ENCODE measurements at regions not wholly inside any gene's neighbourhood (a gene's known extent, or its start where the extent isn't known, plus 50 kb on each side); places are given as distances from the start of the nearest gene placed in this dataset.

DNA sequence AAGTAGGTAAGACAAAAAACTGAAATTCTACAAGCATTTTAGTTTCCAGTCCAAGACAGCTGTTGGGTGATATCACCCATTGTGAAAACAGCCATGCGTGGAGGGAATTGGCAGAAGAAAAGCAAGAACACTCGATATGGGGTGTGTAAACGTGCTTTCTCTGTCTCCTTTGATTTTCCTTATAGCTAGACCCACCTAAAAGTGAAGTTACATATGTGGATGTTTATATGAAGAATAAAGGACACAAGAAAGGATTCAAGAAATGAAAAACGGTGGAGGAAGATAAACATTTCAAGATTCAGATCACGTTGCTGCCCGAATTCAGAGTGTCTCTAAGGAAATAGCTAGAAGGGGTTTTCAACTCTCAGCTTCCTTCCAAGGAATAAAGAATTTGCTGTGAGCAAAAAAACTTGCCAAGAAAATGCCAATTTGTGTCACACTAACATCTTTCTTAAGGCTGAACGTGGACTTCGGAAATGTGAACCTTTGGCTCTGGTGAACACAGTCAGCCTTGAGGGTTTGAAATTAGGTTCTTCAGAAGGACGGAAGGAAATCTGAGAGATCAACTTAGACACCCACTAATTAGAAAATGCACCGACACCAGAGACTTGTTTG is 269.0 kb upstream of the ADAMTS9 start:
- Histone ChIP-seq H3K27ac (ENCODE audit: low read depth in 1 of 3, low read length in 2 of 3) (no peak overlapping the region), H3K4me3 (ENCODE audit: low read depth in 1 of 3, low read length in 3 of 3) (no peak overlapping the region), H3K9me3 (ENCODE audit: control insufficient read depth in 2 of 2, insufficient read depth in 1 of 2, low read depth in 1 of 2, low read length in 1 of 2) (no peaks in the 10 kb centered on the region), H3K27me3 (ENCODE audit: control insufficient read depth in 3 of 3, insufficient read depth in 3 of 3, low read length in 3 of 3) (no peaks in the 10 kb centered on the region), H3K36me3 (ENCODE audit: control insufficient read depth in 3 of 3, insufficient read depth in 2 of 3, low read depth in 1 of 3, low read length in 3 of 3) (no peaks in the 10 kb centered on the region), H3K4me1 (ENCODE audit: control insufficient read depth in 3 of 3, insufficient read depth in 2 of 3, low read depth in 1 of 3, low read length in 2 of 3) (no peaks in the 10 kb centered on the region)
- DNase-seq (no peak), FAIRE-seq (no peak)
- WGBS, 3 donors: 78 to 88% (median 83%) methylated on average over 10 of the region's 10 CpGs

DNA sequence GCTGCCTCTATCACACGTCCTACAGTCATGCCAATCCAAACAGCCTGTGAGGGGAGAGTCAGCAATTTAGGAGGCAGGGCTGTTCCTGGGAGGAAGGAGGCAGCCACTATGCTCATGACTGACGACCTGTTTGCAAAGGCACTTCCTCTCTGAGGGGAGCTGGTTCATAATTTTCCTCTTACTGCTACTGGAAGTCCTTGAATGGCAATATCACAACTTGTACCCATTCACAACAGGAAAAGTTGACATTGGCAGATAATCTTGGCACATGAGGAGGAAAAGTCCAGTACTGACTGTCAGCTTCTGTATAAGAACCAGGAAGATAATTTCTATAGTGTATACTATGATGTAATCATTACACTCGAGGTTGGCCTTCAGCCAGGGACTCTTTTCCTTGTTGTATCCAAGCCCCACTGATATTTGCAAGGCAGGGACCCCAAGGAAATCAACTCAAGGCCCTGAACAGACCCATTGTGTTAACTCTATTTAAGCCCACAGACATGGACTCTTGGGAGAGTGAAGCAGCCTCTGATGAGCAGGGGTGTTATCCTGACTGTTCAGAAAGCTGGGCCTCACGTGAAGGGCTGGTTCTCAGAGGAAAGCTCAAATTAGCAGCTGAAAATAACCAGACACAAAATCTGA is 267.3 kb upstream of the ADAMTS9 start:
- no peaks in the 10 kb centered on the region for H3K9me3 ChIP-seq (ENCODE audit: control insufficient read depth in 2 of 2, insufficient read depth in 1 of 2, low read depth in 1 of 2, low read length in 1 of 2)
- DNase-seq (peak; percentile 40 to 44), FAIRE-seq (no peak)
- WGBS, 3 donors: 22 to 28% (median 26%) methylated on average over 4 of the region's 4 CpGs
- H3K4me1 ChIP-seq (ENCODE audit: control insufficient read depth in 3 of 3, insufficient read depth in 2 of 3, low read depth in 1 of 3, low read length in 2 of 3): no peaks in the 10 kb centered on the region
- peak overlapping the region in 1 of 3 donors; percentile 70 for H3K27ac ChIP-seq (ENCODE audit: low read depth in 1 of 3, low read length in 2 of 3)
- H3K4me3 ChIP-seq (ENCODE audit: low read depth in 1 of 3, low read length in 3 of 3): no peak overlapping the region
- H3K36me3 ChIP-seq (ENCODE audit: control insufficient read depth in 3 of 3, insufficient read depth in 2 of 3, low read depth in 1 of 3, low read length in 3 of 3): no peaks in the 10 kb centered on the region
- peaks cover 0 to 2% (median 0%) of the 10 kb centered on the region in 3 donors for H3K27me3 ChIP-seq (ENCODE audit: control insufficient read depth in 3 of 3, insufficient read depth in 3 of 3, low read length in 3 of 3)

GRCh38 chr3:64945171-64945729 is 257.4 kb upstream of the ADAMTS9 start:
- Histone ChIP-seq H3K4me3 (ENCODE audit: low read depth in 1 of 3, low read length in 3 of 3) (no peak overlapping the region), H3K9me3 (ENCODE audit: control insufficient read depth in 2 of 2, insufficient read depth in 1 of 2, low read depth in 1 of 2, low read length in 1 of 2) (no peaks in the 10 kb centered on the region), H3K4me1 (ENCODE audit: control insufficient read depth in 3 of 3, insufficient read depth in 2 of 3, low read depth in 1 of 3, low read length in 2 of 3) (peaks cover 0 to 10% (median 0%) of the 10 kb centered on the region in 3 donors), H3K36me3 (ENCODE audit: control insufficient read depth in 3 of 3, insufficient read depth in 2 of 3, low read depth in 1 of 3, low read length in 3 of 3) (no peaks in the 10 kb centered on the region), H3K27ac (ENCODE audit: low read depth in 1 of 3, low read length in 2 of 3) (peak overlapping the region in 2 of 3 donors; percentile 3 to 17), H3K27me3 (ENCODE audit: control insufficient read depth in 3 of 3, insufficient read depth in 3 of 3, low read length in 3 of 3) (no peaks in the 10 kb centered on the region)
- FAIRE-seq (no peak), DNase-seq (peak in 1 of 2 donors; percentile 46)
- 33 to 74% (median 58%) methylated on average over 6 of the region's 6 CpGs for WGBS, 3 donors

- WGBS, 3 donors: 87 to 96% (median 92%) methylated on average over 4 of the region's 4 CpGs
- H3K27ac ChIP-seq (ENCODE audit: low read depth in 1 of 3, low read length in 2 of 3): peak overlapping the region in 1 of 3 donors; percentile 28
- FAIRE-seq (no peak), DNase-seq (no peak)
- peaks cover 0 to 10% (median 0%) of the 10 kb centered on the region in 3 donors for H3K4me1 ChIP-seq (ENCODE audit: control insufficient read depth in 3 of 3, insufficient read depth in 2 of 3, low read depth in 1 of 3, low read length in 2 of 3)
- no peaks in the 10 kb centered on the region for H3K36me3 ChIP-seq (ENCODE audit: control insufficient read depth in 3 of 3, insufficient read depth in 2 of 3, low read depth in 1 of 3, low read length in 3 of 3)
- H3K9me3 ChIP-seq (ENCODE audit: control insufficient read depth in 2 of 2, insufficient read depth in 1 of 2, low read depth in 1 of 2, low read length in 1 of 2): no peaks in the 10 kb centered on the region
- no peak overlapping the region for H3K4me3 ChIP-seq (ENCODE audit: low read depth in 1 of 3, low read length in 3 of 3)
- no peaks in the 10 kb centered on the region for H3K27me3 ChIP-seq (ENCODE audit: control insufficient read depth in 3 of 3, insufficient read depth in 3 of 3, low read length in 3 of 3)
These were observed 256.1 kb upstream of the ADAMTS9 start for GRCh38 chr3:64943866-64944265.

DNA sequence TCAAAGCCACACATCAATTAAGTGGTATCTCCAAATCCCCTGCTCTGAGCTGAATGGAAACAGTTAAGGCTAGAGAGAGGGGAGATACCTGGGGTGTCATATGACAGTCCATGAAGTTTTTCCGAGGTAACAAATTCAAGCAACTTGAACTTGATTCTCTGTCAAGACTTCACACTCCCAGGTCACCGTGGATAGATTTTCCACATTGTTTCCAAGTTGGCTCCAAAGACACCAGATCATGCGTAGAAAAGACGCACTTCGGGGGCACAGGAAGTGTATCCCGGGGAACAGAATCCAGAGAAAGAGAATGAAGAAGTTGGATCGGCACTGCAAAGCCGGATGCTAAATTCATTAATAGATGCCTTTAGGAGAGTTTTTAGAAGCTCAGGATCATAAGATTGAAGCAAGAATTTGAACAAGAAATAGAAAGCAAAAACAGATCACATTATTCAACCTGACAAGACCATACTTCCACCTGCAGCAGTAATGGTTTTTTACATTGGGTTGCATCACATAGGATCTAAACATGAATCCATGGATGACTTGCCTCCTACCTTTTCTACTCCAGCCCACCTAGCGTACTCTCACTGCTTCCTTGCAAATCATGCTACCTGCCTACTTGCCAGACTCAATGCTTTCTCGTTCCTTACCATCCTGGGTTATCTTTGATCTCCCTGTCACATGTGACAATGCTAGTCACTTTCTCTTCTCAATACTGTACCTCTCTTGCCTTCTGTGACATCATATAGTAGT is 253.0 kb upstream of the ADAMTS9 start:
- 90 to 94% (median 93%) methylated on average over 10 of the region's 10 CpGs for WGBS, 3 donors
- DNase-seq (no peak), FAIRE-seq (no peak)
- Histone ChIP-seq H3K27me3 (ENCODE audit: control insufficient read depth in 3 of 3, insufficient read depth in 3 of 3, low read length in 3 of 3) (no peaks in the 10 kb centered on the region), H3K4me1 (ENCODE audit: control insufficient read depth in 3 of 3, insufficient read depth in 2 of 3, low read depth in 1 of 3, low read length in 2 of 3) (peaks cover 0 to 10% (median 0%) of the 10 kb centered on the region in 3 donors), H3K27ac (ENCODE audit: low read depth in 1 of 3, low read length in 2 of 3) (no peak overlapping the region), H3K9me3 (ENCODE audit: control insufficient read depth in 2 of 2, insufficient read depth in 1 of 2, low read depth in 1 of 2, low read length in 1 of 2) (no peaks in the 10 kb centered on the region), H3K4me3 (ENCODE audit: low read depth in 1 of 3, low read length in 3 of 3) (no peak overlapping the region), H3K36me3 (ENCODE audit: control insufficient read depth in 3 of 3, insufficient read depth in 2 of 3, low read depth in 1 of 3, low read length in 3 of 3) (no peaks in the 10 kb centered on the region)

GRCh38 chr3:64939747-64940450 is 252.1 kb upstream of the ADAMTS9 start:
- Histone ChIP-seq H3K4me1 (ENCODE audit: control insufficient read depth in 3 of 3, insufficient read depth in 2 of 3, low read depth in 1 of 3, low read length in 2 of 3) (peaks cover 0 to 3% (median 0%) of the 10 kb centered on the region in 3 donors), H3K27me3 (ENCODE audit: control insufficient read depth in 3 of 3, insufficient read depth in 3 of 3, low read length in 3 of 3) (no peaks in the 10 kb centered on the region), H3K9me3 (ENCODE audit: control insufficient read depth in 2 of 2, insufficient read depth in 1 of 2, low read depth in 1 of 2, low read length in 1 of 2) (no peaks in the 10 kb centered on the region), H3K27ac (ENCODE audit: low read depth in 1 of 3, low read length in 2 of 3) (no peak overlapping the region), H3K36me3 (ENCODE audit: control insufficient read depth in 3 of 3, insufficient read depth in 2 of 3, low read depth in 1 of 3, low read length in 3 of 3) (no peaks in the 10 kb centered on the region), H3K4me3 (ENCODE audit: low read depth in 1 of 3, low read length in 3 of 3) (no peak overlapping the region)
- WGBS, 3 donors: 85 to 89% (median 88%) methylated on average over 10 of the region's 10 CpGs
- FAIRE-seq (no peak), DNase-seq (no peak)

- no peaks in the 10 kb centered on the region for H3K36me3 ChIP-seq (ENCODE audit: control insufficient read depth in 3 of 3, insufficient read depth in 2 of 3, low read depth in 1 of 3, low read length in 3 of 3)
- no peak overlapping the region for H3K4me3 ChIP-seq (ENCODE audit: low read depth in 1 of 3, low read length in 3 of 3)
- no peaks in the 10 kb centered on the region for H3K9me3 ChIP-seq (ENCODE audit: control insufficient read depth in 2 of 2, insufficient read depth in 1 of 2, low read depth in 1 of 2, low read length in 1 of 2)
- no peak overlapping the region for H3K27ac ChIP-seq (ENCODE audit: low read depth in 1 of 3, low read length in 2 of 3)
- no peaks in the 10 kb centered on the region for H3K27me3 ChIP-seq (ENCODE audit: control insufficient read depth in 3 of 3, insufficient read depth in 3 of 3, low read length in 3 of 3)
- 49 to 71% (median 62%) methylated on average over 2 of the region's 2 CpGs for WGBS, 3 donors
- FAIRE-seq: no peak
- no peak for DNase-seq
- no peaks in the 10 kb centered on the region for H3K4me1 ChIP-seq (ENCODE audit: control insufficient read depth in 3 of 3, insufficient read depth in 2 of 3, low read depth in 1 of 3, low read length in 2 of 3)
These were observed 251.5 kb upstream of the ADAMTS9 start for GRCh38 chr3:64939309-64939708.

- H3K4me3 ChIP-seq (ENCODE audit: low read depth in 1 of 3, low read length in 3 of 3): no peak overlapping the region
- no peaks in the 10 kb centered on the region for H3K36me3 ChIP-seq (ENCODE audit: control insufficient read depth in 3 of 3, insufficient read depth in 2 of 3, low read depth in 1 of 3, low read length in 3 of 3)
- no peak overlapping the region for H3K27ac ChIP-seq (ENCODE audit: low read depth in 1 of 3, low read length in 2 of 3)
- H3K4me1 ChIP-seq (ENCODE audit: control insufficient read depth in 3 of 3, insufficient read depth in 2 of 3, low read depth in 1 of 3, low read length in 2 of 3): no peaks in the 10 kb centered on the region
- no peaks in the 10 kb centered on the region for H3K27me3 ChIP-seq (ENCODE audit: control insufficient read depth in 3 of 3, insufficient read depth in 3 of 3, low read length in 3 of 3)
- peaks cover 0 to 10% of the 10 kb centered on the region in 2 donors for H3K9me3 ChIP-seq (ENCODE audit: control insufficient read depth in 2 of 2, insufficient read depth in 1 of 2, low read depth in 1 of 2, low read length in 1 of 2)
- FAIRE-seq (no peak), DNase-seq (no peak)
- WGBS, 3 donors: 58 to 72% (median 63%) methylated on average over 1 of the region's 1 CpG
These were observed 248.8 kb upstream of the ADAMTS9 start for GRCh38 chr3:64936556-64936955.

All from small intestine (tissue), 7 donors.